HG03442 (cell line): ENCODE measurements at regions not wholly inside any gene's neighbourhood (a gene's known extent, or its start where the extent isn't known, plus 50 kb on each side); places are given as distances from the start of the nearest gene placed in this dataset.
A peak's percentile ranks its signal among the peaks of the same experiment; 100 is the strongest.

Experiments
- ATAC-seq: cut with Tn5 transposase; IDR thresholded peaks from one replicate; pipeline ENCODE4 v1.9.1; 2021; ENCODE audit warnings: mild to moderate bottlenecking, moderate library complexity; ENCODE audit not compliant: unreplicated experiment

GRCh38 chr3:70899816-70900215, 587.4 kb upstream of the MDFIC2 start:
- ATAC-seq = no peak

- no peak for ATAC-seq
Observed at GRCh38 chr3:70890020-70890394, 577.6 kb upstream of the MDFIC2 start.

DNA sequence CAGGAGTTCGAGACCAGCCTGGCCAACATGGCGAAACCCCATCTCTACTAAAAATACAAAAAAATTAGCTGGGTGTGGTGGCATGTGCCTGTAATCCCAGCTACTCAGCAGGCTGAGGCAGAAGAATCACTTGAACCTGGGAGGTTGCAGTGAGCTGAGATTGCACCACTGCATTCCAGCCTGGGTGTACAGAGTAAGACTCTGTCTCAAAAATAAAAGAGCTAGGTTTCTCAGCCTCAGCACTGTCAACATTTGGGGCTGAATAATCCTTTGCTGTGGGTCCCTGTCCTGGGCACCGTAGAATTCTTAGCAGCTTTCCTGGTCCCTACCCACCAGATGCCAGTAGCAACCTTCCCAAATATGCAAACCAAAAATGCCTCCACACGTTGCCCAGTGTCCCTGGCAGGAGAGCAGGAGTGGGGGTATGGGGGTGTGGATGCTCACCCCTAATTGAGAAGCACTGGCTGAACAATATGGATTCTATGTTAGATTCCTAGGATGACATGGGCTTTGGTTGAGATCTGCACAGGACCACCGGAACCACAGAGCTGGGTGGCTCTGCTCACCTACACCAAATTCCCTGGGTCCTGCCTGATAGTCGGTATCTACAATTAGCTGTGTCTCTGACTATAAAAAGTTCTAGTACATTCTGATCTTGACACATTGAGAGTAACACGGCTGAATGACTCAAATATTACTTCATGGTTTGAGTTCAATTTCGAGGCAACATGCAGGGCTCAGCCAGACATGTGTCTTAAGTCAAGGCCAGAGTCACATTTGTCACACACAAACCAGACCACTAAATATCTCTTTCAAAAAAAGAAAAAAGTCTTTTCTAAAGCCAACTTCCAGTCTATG, 577.0 kb upstream of the MDFIC2 start:
- no peak for ATAC-seq

- no peak for ATAC-seq
Observed at GRCh38 chr3:70885636-70886035, 573.2 kb upstream of the MDFIC2 start.

- ATAC-seq = no peak
Observed at GRCh38 chr3:70882104-70882503, 569.7 kb upstream of the MDFIC2 start.

DNA sequence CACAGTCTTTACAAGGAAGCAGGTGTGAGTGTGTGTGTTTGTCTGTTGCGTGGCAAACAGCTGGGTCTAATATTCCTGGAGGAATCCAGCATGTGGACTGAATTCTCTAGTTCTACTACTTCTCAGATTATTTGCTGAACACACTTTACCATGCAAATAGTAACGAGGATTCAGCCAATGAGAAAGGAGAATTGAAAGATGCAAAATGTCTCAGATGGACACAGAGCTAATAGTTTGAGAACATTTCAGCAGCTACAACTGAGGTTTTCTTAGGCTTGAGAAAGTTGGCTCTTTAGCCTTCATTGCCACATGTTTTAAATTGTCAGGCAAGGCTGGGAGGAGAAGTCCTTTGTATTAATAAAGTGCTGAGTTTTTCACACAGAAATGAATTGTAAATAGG, 568.0 kb upstream of the MDFIC2 start:
- no peak for ATAC-seq

DNA sequence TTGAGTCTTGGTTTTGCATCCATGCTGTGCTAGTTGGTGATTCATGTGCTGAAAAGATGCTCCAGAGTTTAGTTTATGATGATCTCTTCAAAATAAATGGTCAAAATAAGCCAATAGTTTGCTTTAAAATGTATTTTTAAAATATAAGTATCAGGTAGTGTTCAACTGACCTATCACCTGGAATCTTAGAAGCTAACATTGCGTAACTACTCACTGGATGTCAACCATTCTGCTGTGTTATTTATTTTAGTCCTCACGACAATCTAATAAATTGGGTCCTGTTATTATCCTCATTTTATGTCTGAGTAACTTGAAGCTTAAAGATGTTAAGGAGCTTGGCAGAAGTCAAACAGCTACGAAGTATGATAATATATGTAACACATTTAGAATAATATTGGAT, 563.7 kb upstream of the MDFIC2 start:
- no peak for ATAC-seq

GRCh38 chr3:70874196-70874595, 561.8 kb upstream of the MDFIC2 start:
- ATAC-seq = no peak

GRCh38 chr3:70873686-70874085, 561.2 kb upstream of the MDFIC2 start:
- no peak for ATAC-seq

DNA sequence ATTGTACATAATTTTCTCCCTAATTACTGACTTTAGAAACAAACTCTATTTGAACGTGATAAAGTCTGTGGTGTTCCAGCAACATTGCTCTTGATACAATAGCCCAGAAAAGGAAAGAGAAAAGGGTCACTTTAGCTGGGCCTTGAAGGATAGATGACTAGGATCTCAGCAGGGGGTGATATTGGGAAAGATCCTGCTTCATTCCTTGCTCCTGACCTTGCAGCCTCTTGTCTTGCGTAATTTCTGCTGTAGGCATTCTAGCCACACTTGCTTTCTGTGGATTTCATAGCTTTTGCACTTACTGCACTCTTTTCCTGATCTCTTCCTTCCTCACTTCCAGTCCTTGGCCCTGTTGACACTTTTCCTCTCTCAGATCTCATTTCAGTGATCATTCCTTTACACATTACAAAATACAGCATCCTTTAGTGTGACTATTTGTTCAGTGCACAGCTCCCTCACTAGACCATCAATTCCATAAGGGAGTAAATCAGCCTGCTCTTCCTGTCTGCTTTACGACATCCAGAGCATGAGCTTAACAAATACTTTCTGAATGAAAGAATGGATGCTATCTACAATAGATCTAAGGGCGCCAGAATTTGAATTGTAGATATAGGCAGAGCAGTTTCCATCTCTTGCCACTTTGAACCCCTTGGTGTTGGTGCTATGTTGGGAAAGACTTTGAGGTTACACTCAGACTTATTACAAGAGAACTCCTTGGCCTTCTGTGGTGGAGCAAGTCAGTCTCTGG, 559.6 kb upstream of the MDFIC2 start:
- no peak for ATAC-seq

GRCh38 chr3:70870576-70870975, 558.1 kb upstream of the MDFIC2 start:
- no peak for ATAC-seq

- ATAC-seq = no peak
Observed at GRCh38 chr3:70868561-70868960, 556.1 kb upstream of the MDFIC2 start.

GRCh38 chr3:70863049-70863448, 550.6 kb upstream of the MDFIC2 start:
- no peak for ATAC-seq

DNA sequence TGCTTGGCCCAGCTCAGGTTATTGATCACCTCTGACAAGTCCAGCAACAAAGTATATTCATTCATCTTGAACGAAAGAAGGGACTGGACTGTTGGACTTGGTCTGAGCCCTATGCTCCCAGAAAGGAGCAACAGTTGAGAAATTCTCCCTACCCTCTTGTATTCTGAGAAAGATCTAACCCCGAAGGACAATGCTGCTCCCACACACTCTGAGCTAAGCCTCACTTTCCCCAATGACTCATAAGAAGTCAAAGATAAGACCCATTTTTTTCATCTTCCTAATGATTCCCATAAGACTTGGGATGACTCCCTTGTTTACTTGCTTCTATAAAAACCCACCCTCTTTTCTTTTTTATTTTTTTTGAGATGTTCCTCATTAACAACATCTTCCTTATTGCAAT, 549.4 kb upstream of the MDFIC2 start:
- ATAC-seq = no peak

DNA sequence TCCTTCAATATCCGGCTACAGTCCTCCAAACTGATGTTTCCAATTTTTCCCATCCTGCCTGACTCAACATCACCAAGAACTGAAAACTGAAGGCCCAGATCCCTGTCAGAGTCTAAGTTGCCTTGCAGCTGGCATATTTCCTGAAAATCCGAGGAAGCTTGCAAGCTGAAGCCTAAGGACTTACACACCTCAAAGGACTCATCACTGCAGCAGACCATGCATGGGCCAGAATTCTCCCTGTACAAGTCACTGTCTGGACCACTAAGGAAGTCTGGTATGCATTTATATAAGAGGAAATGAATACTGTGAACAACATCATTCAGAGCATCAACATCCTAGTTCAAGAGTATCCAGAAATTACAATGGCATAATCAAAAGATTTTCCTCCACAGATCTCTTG, 548.8 kb upstream of the MDFIC2 start:
- no peak for ATAC-seq

DNA sequence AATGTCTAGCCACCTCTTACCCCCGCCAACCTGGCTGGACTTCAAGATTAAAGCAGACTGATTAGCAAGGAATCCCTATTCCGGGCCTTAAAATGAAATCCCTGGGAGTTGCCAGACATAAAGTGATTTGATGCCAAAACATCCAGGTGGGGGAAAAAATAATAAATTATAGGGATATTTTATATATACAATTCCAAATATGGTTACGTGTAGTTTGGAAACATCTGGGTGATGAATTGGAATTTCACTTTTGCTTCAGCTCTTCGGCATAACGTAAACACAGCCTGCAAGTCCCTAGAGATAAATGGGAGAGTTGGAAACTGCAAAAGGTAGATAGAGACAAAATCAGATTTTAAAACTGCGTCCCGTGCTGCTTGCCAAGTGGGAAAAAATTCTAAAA, 545.5 kb upstream of the MDFIC2 start:
- no peak for ATAC-seq

DNA sequence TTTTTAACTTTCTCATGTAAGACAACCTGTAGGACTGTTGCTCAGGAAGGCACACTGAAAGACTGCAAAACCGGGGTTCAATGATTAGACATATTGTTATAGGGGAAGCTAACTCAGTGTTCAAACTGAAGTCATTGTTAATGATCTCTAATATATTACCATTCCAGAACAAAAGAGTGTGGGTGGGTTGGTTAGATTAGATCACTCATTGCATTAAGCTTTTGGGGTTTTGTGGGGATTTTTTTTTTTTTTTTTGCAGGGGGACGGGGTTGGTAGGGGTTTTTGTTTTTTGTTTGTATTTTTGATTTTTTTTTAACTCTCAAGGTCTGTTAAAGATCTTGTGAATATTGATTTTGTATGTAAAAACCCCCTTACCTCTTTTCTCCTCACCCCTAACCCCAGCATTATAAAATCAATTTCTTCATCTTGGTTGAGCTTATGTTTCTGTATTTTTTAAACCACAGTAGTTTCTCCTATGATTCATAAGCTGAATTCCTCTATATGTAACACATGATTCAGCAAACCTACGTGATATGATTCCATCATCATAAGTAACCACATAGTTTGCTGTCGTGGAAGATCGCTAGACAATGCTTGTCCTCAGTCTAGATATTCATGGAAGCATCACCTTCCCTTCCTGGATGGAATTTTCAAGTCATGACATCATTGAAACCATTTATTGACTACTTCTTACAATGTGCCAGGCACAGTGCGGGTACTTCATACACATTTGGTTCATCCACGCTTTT, 544.1 kb upstream of the MDFIC2 start:
- ATAC-seq = peak; percentile 67

- no peak for ATAC-seq
Observed at GRCh38 chr3:70855149-70855548, 542.7 kb upstream of the MDFIC2 start.

GRCh38 chr3:70854108-70854507, 541.7 kb upstream of the MDFIC2 start:
- ATAC-seq = no peak

DNA sequence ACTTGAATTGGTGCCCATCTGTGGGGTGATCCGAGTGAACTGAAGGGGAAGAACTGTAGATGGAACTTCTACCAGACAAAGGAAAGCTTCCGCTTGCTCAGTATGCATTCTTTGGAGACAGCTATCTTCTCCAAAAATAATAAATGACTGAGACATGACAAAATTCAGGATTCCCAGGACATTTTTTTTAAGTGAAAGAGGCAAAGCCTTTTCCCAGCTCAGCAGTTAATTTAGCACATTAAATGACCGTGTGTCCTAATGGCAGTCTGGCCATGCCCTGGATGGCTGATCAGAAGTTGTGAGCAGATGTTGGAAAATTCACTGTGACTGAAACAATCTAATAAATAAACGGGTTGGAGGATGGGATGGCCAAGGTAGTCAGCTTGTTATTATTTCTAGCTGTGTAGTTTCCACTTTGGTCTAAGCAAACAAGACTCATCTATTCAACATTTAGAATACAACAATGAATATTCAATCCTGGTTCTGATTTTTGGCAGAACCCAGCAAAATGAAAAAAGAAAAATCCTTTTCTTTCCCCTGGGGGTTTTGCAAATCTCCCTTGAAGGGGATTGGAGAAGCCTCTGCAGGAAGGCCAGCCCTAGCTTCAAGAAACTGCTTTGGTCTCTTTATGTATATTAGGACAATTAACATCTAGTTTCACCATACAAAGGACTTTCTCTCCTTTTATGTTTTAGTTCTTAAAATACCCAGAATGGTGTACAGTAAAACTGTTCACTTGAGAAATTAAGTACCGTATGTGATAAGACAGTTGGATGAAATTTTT, 540.9 kb upstream of the MDFIC2 start:
- ATAC-seq = no peak
